WTC11 (cell line): ENCODE measurements at regions not wholly inside any gene's neighbourhood (a gene's known extent, or its start where the extent isn't known, plus 50 kb on each side); places are given as distances from the start of the nearest gene placed in this dataset.

ENCODE experiments used
- CTCF ChIP-seq: fragments of 200-600 bp; IDR thresholded peaks from 2 replicates; pipeline ENCODE4 v1.8.0; 2022; ENCODE audit warnings: antibody characterized with exemption
- ESRRA ChIP-seq: sonication (generic); formaldehyde crosslinking; IDR thresholded peaks from 2 replicates; pipeline ENCODE4 v1.8.1; 2022; ENCODE audit warnings: mild to moderate bottlenecking, missing genetic modification reagents, borderline replicate concordance
- NR2C2 ChIP-seq: sonication (generic); formaldehyde crosslinking; IDR thresholded peaks from 2 replicates; pipeline ENCODE4 v1.8.0; 2022; ENCODE audit warnings: mild to moderate bottlenecking, missing genetic modification reagents
- ZNF512 ChIP-seq: sonication (generic); formaldehyde crosslinking; IDR thresholded peaks from 2 replicates; pipeline ENCODE4 v1.8.1; 2022; ENCODE audit warnings: missing genetic modification reagents, borderline replicate concordance
- TF ChIP-seq, protein P1 (sequence below): sonication (generic); formaldehyde crosslinking; IDR thresholded peaks from 2 replicates; pipeline ENCODE4 v1.8.1; 2023; ENCODE audit warnings: mild to moderate bottlenecking, missing genetic modification reagents, borderline replicate concordance

- TF ChIP-seq CTCF (no peak), ZNF512 (CRISPR knock-in tag) (no peak), ESRRA (CRISPR knock-in tag) (no peak), NR2C2 (CRISPR knock-in tag) (no peak)
- TF ChIP-seq, protein P1, sequence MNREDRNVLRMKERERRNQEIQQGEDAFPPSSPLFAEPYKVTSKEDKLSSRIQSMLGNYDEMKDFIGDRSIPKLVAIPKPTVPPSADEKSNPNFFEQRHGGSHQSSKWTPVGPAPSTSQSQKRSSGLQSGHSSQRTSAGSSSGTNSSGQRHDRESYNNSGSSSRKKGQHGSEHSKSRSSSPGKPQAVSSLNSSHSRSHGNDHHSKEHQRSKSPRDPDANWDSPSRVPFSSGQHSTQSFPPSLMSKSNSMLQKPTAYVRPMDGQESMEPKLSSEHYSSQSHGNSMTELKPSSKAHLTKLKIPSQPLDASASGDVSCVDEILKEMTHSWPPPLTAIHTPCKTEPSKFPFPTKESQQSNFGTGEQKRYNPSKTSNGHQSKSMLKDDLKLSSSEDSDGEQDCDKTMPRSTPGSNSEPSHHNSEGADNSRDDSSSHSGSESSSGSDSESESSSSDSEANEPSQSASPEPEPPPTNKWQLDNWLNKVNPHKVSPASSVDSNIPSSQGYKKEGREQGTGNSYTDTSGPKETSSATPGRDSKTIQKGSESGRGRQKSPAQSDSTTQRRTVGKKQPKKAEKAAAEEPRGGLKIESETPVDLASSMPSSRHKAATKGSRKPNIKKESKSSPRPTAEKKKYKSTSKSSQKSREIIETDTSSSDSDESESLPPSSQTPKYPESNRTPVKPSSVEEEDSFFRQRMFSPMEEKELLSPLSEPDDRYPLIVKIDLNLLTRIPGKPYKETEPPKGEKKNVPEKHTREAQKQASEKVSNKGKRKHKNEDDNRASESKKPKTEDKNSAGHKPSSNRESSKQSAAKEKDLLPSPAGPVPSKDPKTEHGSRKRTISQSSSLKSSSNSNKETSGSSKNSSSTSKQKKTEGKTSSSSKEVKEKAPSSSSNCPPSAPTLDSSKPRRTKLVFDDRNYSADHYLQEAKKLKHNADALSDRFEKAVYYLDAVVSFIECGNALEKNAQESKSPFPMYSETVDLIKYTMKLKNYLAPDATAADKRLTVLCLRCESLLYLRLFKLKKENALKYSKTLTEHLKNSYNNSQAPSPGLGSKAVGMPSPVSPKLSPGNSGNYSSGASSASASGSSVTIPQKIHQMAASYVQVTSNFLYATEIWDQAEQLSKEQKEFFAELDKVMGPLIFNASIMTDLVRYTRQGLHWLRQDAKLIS, result no peak
Observed at GRCh38 chr1:2927393-2928360, 93.6 kb upstream of the ACTRT2 start.
